ENCODE measurements at regions not wholly inside any gene's neighbourhood (a gene's known extent, or its start where the extent isn't known, plus 50 kb on each side); places are given as distances from the start of the nearest gene placed in this dataset.

DNA sequence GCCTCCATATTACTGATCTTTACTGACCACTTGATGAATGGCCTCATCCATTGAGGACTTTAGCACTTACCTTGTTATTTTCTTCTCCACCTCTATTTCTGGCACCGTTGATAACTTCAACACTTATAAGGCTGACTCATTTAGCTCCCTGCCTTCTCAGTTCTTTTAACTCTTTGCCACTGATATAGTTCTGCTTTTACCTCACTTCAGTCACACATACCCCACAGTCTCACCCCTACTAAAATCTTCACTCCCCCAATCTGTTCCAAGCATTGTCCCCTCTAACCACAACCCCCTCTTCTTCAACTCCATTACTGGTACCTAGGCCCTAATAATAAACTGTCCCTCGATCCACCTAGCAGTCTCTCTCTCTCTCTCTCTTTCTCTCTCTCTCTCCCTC is 141.0 kb downstream of the PAH start (continued):
- no peak for TF ChIP-seq KDM5A (IDR thresholded peaks at IDR 0.05; ENCODE audit: low read length)
- no peak for TF ChIP-seq BACH1 (IDR thresholded peaks at IDR 0.05; ENCODE audit: low read length)
- no peak for TF ChIP-seq KDM1A (IDR thresholded peaks at IDR 0.05; ENCODE audit: borderline replicate concordance, low read length)

Measured in H1 (cell line).